ENCODE measurements at regions not wholly inside any gene's neighbourhood (a gene's known extent, or its start where the extent isn't known, plus 50 kb on each side); places are given as distances from the start of the nearest gene placed in this dataset.
"Not testable (repeated sequence)": the region's sequence is repeated elsewhere in the genome, so short reads cannot be mapped to it uniquely, and the experiment has no call there.

DNA sequence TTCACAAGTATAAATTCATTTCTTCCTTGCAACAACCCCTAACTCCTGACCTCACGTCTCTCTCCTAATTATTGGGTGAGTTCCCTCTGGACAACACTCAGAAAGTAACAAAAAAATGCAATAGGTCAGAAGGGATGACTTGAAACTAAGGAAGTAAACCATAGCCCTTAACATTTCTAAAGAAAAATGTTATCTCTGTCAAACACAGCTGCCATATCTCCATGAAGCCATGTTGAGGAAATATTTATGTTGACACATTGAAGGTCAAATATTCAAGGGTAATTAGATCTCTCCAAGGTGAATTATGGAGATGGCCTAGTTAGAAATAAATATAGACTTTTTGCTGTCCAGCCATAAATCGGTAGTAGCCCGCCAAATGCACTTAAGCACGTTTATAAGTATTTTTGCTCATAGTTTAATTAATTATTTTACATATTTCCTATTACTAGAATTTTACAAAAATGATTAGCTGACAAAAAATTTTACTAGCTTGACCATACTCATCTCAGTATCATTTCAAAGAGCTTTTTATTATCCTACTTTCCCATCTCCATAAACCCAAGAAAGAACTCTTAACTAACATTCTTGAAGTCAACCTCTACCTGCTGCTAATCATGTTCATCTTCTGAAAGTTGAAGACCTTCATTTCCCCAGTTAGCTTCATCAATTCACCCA is 160.1 kb upstream of the PKN2 start:
- no peak for DNase-seq

DNA sequence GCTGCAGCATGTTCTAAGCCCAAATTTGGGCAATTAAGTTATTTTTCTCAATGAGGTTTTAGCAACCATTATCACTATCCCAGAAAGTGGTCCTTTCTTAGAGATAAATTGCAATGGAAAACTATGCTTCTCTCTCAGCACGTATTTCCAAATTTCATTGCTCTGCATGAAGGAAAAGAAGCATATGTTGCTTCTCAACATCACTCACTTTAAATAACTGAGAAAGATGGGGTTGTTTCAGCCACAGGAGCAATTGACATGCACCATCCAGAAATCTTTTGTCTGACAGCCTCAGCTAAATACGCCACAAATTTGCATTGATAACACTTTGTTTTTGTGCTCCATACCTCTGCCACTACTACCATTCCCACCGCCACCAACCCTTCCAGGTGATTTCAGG is 157.6 kb upstream of the PKN2 start:
- no peak for DNase-seq

DNA sequence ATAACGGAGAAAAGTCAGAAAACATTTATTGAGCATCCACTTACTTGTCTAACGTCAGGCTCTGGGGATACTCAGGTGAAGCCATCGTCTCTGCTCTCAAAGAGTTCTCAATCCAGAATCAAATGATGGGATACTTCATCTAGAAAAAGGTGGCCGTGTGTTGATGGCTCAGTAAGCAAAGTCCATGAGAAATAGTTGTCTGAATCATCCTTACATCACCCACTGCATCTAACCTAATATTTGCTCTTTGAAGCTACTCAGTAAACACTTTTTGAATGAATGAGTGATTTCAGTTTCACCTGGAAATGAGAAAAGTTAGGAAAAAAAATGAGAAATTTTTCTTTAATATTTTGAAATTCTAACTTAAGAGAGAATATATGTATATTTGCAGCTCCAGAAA is 155.3 kb upstream of the PKN2 start:
- DNase-seq = no peak

DNA sequence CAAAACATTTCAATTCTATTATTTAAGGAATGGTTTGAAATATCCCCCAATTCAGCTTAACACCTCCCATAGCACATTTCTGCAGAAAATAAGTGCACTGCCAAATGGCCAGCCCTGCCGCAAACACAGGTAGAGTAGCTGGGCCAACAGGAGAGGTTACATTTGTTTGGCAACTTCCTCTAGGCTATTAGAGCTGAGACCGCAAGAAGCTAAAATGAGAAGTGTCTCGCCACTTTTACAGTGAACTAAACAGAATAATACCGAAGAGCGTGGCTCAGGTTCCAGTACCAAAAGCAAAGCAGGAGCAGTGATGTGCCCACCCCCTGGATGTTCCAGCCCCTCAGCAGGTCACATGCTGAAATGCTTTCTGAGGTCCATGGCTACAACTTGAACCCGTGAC is 154.5 kb upstream of the PKN2 start:
- no peak for DNase-seq

DNA sequence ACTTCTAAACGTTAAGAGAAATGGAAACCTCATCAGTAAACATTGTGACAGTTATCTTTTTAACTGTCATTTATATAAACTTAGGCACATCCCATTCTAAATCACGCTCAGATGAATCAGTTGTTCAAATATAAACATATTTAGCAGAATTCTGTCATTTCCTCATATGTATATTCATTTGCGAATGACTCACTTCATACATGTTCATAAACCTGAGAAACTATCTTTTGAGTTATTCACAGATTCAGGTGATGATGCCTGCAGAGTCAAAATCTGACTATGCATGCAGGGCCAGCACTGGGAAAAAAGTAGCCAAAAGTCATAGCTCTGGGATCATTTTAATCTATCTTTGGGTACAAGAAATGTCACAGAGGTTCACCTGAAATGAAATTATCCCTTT is 153.8 kb upstream of the PKN2 start:
- no peak for DNase-seq

DNA sequence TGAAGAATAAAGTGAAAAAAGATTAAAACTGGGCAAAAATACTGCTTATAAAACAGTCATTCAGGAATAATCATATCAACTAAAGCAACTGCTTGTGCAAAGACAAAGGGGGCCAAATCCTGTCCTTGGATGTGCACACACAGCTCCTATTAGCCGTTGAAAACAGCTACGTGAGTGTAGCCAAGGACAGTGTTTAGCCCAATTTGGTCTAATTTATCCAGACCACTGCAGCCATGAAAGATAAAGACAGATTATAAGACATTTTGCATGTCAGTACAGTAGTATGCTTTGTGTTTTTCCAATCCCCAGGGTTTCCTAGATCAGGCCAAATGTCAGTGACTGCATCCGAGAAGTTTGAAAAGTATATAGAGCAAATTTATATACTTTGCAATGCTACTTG is 146.3 kb upstream of the PKN2 start:
- DNase-seq = no peak

DNA sequence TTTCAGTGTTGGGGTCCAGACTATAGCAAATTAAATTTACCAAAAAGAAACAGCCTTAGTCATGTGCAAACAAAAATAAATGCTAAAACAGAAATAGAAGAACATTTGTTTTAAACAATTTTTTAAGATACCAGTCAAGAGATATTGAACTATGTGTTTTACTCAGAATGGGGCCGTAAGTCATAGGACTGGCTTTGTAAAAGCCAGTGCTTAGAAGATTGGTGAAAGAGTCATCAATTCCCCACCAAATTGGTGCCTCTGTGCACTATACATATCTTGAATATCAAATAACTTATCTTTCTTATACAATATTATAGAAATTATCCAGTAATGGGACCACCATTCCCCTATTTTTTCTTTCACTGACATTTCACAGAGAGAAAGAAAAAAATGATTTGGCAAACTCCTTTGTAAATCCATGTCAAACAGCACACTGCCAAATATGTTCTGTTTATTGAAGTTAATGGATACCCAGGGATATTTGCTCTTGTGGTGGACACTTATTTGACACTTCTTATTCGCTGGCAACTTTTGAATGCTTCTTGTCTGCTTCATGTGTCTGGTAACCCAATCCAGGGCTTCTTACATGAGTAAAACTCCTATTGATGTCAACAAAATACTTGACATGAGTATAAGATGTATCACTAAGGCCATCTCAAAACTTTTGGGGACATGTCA is 145.7 kb upstream of the PKN2 start:
- no peak for DNase-seq

DNA sequence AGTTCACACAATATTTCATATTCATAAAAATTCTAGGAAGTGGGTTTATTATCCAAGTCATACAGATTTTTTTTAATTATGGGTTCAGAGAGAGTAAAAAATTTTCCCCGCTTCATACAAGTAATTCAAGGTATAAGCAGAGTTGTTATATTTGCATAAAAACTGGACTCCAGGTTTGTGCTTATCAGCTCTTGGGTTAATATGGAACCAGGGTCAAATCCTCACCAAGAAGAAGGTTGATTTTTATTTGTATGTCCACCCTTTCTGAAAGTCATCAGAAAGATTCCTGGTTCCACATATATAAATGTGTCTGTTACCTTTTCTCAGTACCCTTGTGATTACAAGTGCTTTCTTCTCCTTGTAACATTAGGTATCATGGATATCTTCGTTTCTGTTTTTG is 143.8 kb upstream of the PKN2 start:
- no peak for DNase-seq

DNA sequence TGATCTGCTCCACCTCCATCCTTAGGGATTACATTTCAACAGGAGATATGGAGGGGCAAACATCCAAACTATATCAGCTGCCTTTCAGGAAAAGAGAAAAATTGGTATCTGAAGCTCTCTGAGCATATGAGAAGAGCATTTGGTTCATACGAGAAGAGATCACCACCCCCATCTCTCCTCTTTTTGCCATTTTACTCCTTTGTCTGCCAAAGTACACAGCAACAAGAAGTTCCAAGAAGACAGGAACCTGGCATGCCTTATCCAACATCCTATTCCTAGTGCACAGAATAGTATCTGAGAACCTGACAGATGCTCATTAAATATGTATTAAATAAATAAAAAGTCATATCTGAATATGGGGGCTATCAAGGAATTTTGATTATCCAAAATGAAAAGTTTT is 142.5 kb upstream of the PKN2 start:
- DNase-seq = no peak

DNA sequence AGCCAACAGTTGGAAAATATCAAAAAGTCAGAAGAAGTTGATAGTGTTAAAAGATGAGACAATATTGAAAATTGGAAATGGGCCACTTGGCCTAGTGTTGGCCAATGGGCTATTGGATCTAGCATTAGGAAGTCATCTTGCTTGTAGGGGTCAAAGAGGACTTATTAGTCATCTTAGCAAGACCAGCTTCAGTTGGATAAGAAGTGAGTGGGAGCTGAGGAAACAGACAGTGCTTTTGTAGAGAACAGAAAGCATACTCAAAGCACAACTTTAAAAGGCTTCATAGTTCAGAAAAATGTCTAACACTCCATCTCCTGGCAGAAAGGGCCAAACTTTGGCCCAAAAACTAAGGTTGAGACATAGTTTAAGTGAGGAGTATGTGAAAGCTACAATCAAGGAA is 139.9 kb upstream of the PKN2 start:
- DNase-seq = no peak

DNA sequence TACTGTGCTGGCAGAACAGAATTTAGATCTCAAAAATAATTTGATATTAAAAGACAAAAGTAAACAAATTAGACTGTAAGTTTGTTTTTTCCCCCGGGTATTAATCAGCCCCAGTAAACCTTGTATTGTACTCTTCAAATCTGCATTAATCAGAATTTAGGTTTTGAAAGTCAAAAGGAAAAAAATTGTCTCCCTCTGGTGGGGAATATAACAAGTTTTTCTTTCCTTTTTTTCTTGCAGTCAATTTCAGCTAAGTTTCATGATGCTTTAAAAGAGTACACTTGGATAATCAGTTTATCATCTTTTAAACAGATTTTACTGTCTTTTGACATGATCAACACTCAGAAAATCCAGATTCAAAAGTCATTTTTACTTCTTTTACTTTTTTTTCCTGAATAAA is 134.5 kb upstream of the PKN2 start:
- no peak for DNase-seq

DNA sequence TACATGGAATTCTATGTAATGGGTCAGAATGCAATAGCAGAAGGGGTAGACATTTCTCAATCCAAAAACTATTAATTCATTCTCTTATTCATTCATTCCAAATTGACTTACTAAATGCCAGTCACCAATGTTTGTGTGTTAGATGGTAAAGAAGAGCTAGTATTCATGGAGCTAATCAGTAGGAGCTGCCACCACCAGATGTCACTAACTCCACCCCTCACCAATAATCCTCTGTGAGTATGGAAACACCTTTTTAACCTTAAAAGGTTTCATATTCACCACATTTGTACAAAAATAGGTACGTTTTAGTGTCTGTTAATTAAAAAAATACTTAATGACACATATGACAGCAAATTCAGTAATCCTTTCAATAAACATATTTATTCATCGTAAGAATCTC is 131.8 kb upstream of the PKN2 start:
- no peak for DNase-seq

DNA sequence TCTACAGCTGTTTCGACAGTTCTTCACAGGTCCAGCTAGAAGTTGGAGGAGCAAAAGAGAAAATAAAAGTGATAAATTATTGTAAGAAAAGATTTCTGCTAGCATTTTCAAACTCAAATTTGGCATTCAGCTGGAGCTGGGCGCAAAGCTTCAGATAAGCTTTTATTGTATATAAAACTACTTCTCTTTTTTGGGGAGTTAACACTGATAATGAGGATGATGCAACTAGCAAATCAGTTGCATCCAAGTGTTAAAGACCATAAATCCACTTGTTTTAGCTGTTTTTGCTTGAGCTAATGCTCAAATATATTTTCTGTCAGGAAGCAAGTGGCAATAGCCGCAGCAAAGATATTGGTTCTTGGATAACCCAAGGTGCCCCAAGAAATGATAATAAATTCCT is 127.1 kb upstream of the PKN2 start:
- no peak for DNase-seq

DNA sequence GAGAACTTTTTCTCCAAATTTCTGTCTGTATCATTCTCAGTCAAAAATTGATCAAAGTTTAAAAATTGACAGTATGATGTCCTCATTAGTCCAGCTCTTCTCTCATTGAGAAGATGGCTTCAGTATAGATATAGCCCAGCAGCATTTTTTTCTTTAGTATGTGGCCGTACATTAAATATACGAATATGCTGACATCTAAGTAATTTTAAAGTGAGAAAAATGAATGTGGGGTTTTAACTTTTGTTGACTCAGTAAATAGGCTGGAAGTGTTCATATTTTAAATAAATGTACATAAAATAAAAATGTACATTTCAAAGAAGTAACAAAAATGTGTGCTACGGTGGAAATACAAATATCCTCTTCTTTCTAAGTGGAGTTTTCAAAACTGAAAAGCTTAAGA is 123.5 kb upstream of the PKN2 start:
- no peak for DNase-seq

DNA sequence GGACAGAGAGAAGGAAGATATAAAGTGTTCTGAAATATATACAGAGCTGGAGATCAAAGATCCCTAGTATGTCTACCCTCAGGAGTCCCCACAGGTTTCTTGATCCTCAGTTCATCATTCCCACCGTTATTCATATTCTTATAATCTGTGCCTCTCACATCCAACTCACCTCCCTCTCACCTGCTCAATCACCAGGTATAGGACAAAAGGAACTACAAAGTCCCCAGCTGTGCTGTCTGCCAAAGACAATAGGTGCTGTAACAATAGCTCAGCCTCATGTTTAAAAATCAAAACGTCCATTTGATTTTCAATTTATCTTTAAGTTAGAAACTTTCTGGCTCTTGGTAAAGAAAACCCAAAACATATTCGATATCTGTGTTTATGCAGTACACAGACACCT is 121.1 kb upstream of the PKN2 start:
- DNase-seq = no peak

DNA sequence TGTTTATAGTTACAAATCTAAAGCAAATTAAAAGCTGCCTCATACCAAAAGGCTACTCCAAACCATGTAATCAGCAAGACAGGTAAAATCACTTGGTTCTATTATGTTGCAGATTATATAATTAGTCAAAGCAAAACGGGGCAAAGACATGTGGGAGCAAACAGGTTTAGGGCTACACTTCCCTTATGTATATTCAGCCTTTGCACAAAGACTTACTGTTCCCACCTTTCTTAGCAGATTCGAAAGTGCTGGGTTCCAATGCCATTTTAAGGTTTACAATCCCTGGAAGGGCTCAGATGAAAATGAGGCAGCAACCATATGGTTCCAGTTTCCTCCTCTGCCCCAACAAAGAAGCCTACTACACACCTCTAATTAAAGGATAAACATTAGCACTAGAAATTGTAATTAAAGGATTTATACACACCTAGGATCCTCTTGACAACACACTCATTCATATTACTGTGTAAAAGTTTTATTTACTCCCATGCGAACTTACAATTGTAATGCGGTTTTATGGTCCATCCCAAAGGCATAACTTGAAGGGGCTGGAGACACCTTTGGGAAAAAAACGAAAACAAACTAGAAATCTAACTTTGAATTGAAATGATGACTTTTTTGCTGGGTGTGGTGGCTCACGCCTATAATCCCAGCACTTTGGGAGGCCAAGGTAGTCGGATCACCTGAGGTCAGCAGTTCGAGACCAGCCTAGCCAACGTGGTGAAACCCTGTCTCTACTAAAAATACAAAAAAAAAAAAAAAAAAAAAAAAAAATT is 117.3 kb upstream of the PKN2 start:
- no peak for DNase-seq

DNA sequence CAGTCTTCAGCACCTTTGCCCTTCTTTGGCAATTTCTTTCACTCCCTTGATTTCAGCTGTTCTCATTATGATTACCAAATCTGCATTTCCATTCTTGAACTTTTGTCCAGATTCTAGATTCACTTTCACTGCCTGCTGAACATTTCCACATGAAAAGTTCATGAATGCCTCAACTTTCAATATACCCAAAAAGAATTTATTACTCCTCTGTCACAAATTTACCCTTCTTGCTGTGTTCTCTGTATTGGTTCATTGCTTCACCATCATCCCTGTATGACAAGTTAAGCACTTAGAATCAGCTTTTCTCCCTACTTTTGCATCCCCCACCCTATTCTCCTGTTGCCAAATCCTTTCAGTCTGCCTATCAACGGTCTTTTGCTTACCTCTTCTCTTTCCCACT is 112.6 kb upstream of the PKN2 start:
- no peak for DNase-seq

DNA sequence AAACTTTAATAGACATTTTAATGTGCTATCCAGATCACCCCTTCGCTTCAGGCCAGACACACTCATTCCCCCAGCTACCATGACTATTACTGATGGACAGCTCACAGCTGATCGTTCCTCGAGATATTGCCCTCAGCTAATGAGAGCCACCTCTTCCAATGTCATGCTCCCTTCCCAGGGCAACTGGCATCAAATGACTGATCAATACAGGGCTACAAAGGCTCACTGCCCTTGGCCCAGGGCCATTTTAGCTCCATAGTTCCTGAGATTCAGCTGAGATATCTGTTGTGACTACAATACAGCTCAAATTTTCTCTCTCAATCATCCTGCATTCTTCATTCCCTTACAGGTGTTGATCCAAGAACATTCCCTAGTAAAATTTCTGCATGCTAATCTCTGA is 104.5 kb upstream of the PKN2 start:
- no peak for DNase-seq

DNA sequence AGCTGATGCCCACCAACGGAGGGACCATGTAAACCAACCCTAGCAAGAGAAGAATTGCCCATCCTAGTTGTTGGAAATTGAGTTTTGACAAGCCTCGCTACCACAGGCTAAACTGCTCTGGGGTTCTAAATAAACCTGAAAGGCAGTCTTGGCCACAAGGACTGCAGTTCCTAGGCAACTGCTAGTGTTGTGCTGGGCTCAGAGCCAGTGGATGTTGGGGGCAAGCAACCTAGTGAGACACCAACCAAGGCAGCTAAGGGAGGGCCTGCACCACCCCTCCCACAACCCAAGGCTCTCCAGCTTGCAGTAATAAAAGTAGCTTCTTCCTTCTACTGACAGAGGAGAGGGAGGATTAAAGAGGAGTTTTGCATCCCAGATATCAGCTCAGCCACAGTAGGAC is 102.4 kb upstream of the PKN2 start:
- DNase-seq = no peak

DNA sequence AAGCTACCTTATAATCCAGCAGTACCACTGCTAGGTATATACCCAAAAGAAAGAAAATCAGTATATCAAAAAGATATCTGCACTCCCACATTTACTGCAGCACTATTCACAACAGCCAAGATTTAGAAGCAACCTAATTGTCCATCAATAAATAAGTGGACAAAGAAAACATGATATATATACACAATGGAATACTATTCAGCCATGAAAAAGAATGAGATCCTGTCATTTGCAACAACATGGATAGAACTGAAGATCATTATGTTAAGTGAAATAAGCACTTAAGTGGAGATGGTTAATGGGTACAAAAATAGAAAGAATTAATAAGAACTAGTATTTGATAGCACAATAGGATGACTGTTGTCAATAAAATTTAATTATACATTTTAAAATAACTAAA is 90.7 kb upstream of the PKN2 start:
- DNase-seq = no peak

DNA sequence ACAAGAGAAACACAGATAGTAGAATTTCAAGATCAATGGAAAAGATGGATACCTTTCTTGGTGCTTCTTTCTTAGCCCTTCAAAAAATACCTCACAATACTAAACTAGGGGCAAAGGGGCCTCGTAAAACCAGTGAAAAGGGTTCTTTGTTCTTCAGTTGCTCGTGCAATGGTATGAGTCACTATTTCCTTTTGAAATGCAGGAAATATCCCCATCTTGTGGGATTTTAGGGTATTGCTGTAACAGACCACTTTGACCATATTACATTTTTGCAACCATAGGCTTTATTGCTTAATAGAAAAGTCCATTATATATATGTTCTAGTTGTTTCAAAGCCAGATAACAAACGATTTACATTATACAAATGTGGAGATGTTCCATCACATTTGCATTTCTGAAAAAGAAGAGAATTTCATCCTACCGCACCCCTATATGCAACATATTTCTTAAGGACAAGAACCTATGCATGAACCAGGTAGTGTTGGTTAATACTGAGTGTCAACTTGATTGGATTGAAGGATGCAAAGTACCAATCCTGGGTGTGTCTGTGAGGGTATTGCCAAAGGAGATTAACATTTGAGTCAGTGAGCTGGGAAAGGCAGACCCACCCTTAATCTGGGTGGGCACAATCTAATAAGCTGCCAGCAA is 88.6 kb upstream of the PKN2 start:
- DNase-seq = no peak

DNA sequence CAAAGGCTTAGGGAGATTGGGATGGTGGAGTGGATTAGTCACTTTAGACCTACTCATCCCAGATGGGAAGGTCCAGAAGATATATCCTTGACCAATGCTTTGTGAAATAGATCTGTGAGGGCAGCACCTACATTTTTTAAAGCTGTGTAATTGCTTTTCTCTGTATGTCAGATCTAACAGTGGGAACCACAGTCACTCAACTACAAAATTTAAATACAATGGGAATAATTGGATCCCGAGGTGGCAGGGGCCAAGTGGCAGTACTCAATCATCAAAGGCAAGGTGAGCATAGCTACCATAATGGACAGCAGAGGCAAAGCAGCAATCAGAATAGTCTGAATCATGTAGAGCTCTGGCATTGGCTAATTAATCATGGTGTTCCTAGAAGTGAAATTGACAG is 86.1 kb upstream of the PKN2 start:
- DNase-seq = not testable (repeated sequence)

DNA sequence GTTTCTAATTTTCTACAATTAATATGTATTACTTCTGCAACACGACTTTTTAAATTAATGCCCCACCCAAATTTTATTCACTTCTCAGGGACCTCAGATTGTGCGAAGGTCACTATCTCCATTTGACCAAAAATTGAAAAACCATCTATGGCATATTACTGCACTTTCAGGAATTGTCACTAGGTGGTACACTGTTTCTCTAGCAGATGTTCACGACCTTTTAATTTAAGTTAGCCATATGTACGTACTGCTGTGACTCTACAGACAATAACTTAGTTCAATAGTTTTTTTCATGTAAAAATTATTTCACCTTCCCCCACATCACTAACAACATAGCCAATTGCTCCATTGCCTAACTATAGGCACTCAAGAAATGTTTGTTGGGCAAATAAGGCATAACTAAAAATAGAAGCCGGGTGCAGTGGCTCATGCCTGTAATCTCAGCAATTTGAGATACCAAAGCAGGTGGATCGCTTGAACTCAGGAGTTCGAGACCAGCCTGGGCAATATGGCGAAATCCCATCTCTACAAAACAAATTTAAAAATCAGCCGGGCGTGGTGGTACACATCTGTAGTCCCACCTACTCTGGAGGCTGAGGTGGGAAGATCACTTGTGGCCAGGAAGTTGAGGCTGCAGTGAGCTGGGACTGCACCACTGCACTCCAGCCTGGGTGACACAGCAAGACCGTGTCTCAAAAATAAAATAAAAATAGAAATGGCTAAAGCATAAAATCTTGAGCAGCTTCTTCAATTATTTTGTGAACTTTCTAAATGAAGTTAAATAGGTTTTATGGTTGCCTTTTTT is 75.7 kb upstream of the PKN2 start:
- DNase-seq = no peak

Data from GOT3 (cell line).